Effector memory CD4-positive, alpha-beta T cell (primary cell): ENCODE measurements at regions not wholly inside any gene's neighbourhood (a gene's known extent, or its start where the extent isn't known, plus 50 kb on each side); places are given as distances from the start of the nearest gene placed in this dataset.

ENCODE experiments used
- DNase-seq, 3 donors: peaks; one replicate each; pipeline ENCODE4 v3.0.0-alpha.2; 2020
- H3K27ac ChIP-seq: 2 replicates; pipeline ENCODE4 v1.7.0; 2013; ENCODE audit warnings: mild to moderate bottlenecking, low read length, moderate library complexity; ENCODE audit not compliant: insufficient read depth, poor library complexity, severe bottlenecking
- H3K27me3 ChIP-seq: replicated peaks from 2 replicates; pipeline ENCODE4 v1.7.0; 2013; ENCODE audit warnings: mild to moderate bottlenecking, low read length; ENCODE audit not compliant: insufficient read depth, control insufficient read depth, poor library complexity, severe bottlenecking
- H3K36me3 ChIP-seq: 2 replicates; pipeline ENCODE4 v1.7.0; 2013; ENCODE audit warnings: mild to moderate bottlenecking, low read length, moderate library complexity; ENCODE audit not compliant: control insufficient read depth, insufficient read depth
- H3K4me1 ChIP-seq: 2 replicates; pipeline ENCODE4 v1.7.0; 2013; ENCODE audit warnings: low read length, mild to moderate bottlenecking; ENCODE audit not compliant: control insufficient read depth, insufficient read depth, poor library complexity, severe bottlenecking
- H3K4me3 ChIP-seq: 2 replicates; pipeline ENCODE4 v1.7.0; 2013; ENCODE audit warnings: low read length, low read depth, mild to moderate bottlenecking; ENCODE audit not compliant: insufficient read depth, poor library complexity, severe bottlenecking
- H3K9me3 ChIP-seq: 2 replicates; pipeline ENCODE4 v1.7.0; 2013; ENCODE audit warnings: mild to moderate bottlenecking, low read length, moderate library complexity; ENCODE audit not compliant: control insufficient read depth

DNA sequence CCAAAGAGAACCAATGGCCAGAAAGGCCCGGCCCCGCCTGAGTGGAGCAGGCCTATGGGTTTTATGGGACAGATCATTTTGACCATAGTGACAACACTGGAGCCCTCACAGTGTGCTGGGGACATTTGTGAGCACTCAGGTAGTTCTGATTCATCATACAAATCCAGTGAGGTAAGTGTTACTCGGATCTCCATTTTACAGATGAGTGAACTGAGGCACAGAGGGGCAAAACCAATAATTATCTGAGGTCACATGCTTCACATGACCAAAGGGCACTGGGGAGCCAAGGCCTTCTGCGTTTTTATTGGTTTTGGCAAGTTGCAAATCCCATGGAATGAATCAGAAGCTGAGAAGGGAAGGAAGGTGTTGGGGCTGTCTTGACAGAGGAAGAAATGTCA is 111.5 kb upstream of the MGAT5 start:
- no peak for DNase-seq
- H3K4me1 ChIP-seq, result peaks cover 14% of the 10 kb centered on the region

DNA sequence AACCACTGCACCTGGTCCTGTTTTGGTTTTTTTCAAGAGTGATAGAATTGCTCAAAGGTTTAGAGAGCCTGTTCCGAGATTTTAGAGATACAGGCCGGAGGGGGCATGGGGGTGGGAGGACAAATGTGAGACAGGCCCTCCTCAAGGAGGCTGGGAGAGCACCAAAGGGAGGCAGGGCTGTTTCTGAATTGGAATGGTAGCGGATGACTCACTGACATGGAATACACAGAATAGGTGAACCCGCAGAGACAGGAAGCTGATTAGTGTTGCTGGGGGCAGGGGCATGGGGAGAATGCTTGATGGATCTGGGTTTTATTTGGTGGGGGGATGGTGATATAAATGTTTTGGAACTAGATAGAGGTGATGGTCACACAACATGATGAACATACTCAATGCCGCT is 111.0 kb upstream of the MGAT5 start:
- Histone ChIP-seq H3K9me3 (no peaks in the 10 kb centered on the region), H3K4me1 (peaks cover 11% of the 10 kb centered on the region), H3K4me3 (no peak overlapping the region), H3K27ac (no peak overlapping the region), H3K27me3 (no peaks in the 10 kb centered on the region), H3K36me3 (peaks cover 3% of the 10 kb centered on the region)
- no peak for DNase-seq

More for the DNA sequence above, 111.5 kb upstream of the MGAT5 start:
- no peaks in the 10 kb centered on the region for H3K9me3 ChIP-seq
- no peaks in the 10 kb centered on the region for H3K27me3 ChIP-seq
- no peak overlapping the region for H3K4me3 ChIP-seq
- no peak overlapping the region for H3K27ac ChIP-seq
- no peaks in the 10 kb centered on the region for H3K36me3 ChIP-seq

DNA sequence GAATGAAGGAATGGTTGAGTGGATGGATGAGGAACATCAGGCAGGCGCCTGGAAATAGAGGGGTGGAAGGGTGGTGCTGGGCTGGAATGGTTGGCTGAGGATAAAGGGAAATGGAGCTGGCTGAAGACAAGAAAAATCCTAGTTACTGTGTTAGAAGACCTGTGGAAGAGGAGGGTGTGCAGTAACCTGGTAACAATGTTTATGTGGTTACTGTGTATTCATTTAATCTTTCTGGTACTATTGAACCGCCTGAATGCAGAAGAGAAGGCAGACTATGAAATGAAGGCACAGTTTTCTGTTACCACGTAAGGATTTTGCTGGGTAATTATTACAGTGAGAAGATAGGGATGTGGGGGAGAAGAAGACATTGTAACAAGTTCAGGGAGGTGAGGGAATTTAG is 110.3 kb upstream of the MGAT5 start:
- Histone ChIP-seq H3K4me1 (peaks cover 4% of the 10 kb centered on the region), H3K27ac (no peak overlapping the region), H3K36me3 (peaks cover 3% of the 10 kb centered on the region), H3K9me3 (no peaks in the 10 kb centered on the region), H3K4me3 (no peak overlapping the region), H3K27me3 (no peaks in the 10 kb centered on the region)
- no peak for DNase-seq

DNA sequence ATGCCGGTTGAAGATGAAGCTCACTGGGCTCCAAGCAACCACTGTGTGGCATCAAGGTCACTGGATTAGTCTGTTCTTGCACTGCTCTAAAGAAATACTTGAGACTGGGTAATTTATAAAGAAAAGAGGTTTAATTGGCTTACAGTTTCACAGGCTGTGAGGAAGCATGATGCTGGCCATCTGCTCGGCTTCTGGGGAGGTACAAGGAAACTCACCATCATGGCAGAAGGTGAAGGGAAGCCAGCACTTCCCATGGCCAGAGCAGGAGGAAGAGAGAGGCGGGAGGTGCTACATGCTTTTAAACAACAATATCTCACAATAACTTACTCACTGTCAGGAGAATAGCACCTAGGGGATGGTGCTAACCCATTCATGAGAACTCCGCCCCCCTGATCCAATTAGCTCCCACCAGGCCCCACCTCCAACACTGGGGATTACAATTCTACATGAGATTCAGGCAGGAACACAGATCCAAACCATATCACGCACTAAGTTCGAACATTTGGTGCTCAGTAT is 109.7 kb upstream of the MGAT5 start:
- H3K9me3 ChIP-seq, result no peaks in the 10 kb centered on the region
- peaks cover 4% of the 10 kb centered on the region for H3K4me1 ChIP-seq
- H3K4me3 ChIP-seq, result no peak overlapping the region
- DNase-seq, result no peak
- H3K27ac ChIP-seq, result no peak overlapping the region
- H3K36me3 ChIP-seq, result peaks cover 7% of the 10 kb centered on the region
- H3K27me3 ChIP-seq, result no peaks in the 10 kb centered on the region

GRCh38 chr2:134144651-134145050 is 109.2 kb upstream of the MGAT5 start:
- Histone ChIP-seq H3K4me3 (no peak overlapping the region), H3K4me1 (peaks cover 4% of the 10 kb centered on the region), H3K9me3 (no peaks in the 10 kb centered on the region), H3K27ac (no peak overlapping the region), H3K27me3 (no peaks in the 10 kb centered on the region), H3K36me3 (peaks cover 8% of the 10 kb centered on the region)
- no peak for DNase-seq

DNA sequence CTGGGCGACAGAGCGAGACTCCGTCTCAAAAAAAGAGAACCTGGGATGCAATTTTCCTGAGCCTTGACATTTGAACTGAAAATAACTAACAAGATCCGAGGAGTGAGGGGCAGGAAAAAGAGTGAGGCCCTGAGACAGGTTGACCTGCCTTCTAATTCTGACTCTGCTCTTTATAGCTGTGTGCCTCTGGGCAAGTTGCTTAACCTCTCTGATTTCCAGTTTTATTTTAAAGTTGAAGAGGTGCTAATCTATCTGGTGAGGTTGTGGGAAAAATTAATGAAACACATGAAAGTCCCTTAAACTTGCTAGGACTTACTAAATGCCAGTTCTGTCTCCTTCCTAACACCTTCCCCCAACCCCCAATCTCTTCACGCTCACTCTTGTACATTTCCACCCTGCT is 108.4 kb upstream of the MGAT5 start:
- Histone ChIP-seq H3K27ac (no peak overlapping the region), H3K36me3 (peaks cover 8% of the 10 kb centered on the region), H3K9me3 (no peaks in the 10 kb centered on the region), H3K27me3 (no peaks in the 10 kb centered on the region), H3K4me3 (no peak overlapping the region), H3K4me1 (no peaks in the 10 kb centered on the region)
- no peak for DNase-seq

GRCh38 chr2:134146161-134146560 is 107.7 kb upstream of the MGAT5 start:
- Histone ChIP-seq H3K9me3 (no peaks in the 10 kb centered on the region), H3K27ac (no peak overlapping the region), H3K4me1 (no peaks in the 10 kb centered on the region), H3K4me3 (no peak overlapping the region), H3K36me3 (peaks cover 8% of the 10 kb centered on the region), H3K27me3 (no peaks in the 10 kb centered on the region)
- DNase-seq, result no peak

DNA sequence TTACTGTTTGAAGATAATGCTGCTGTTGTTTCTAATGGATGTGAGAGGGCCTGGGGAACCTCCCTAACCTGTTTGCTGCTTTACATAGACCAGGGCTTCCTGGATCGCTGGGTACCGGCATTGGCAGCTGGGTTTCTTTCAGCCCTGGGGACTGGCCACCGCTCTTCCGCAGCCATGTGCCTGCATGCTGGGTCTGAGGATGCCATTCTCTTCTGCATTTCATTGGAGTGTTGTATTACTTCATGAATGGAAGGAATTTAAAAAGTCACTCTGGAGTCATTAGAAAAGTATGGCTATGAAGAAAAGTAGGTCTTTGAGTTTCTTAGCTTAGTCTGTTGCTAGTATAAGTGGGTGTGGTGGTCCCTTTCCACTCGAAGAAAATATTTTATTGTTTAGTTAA is 107.3 kb upstream of the MGAT5 start:
- DNase-seq, result no peak
- no peak overlapping the region for H3K27ac ChIP-seq
- no peaks in the 10 kb centered on the region for H3K27me3 ChIP-seq
- H3K9me3 ChIP-seq, result no peaks in the 10 kb centered on the region
- H3K36me3 ChIP-seq, result peaks cover 8% of the 10 kb centered on the region
- no peak overlapping the region for H3K4me3 ChIP-seq
- no peaks in the 10 kb centered on the region for H3K4me1 ChIP-seq

DNA sequence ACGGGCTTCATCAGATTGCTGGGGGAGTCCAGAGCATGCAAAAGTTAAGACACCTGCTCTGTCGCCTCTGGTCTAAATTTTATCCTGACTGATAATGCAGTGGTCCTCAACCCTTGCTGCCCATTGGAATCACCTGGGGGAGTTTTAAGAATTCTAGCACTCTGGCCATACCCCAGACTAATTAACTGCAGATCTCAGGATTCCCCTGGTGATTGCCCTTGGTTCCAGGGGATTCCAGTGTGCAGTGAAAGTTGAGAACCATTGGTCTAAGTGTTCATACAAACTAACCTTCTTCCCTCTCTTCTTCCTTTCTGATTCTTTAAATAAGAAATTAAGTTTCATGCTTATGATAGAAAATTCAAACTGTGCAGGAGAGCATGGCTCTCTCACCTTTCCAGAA is 105.7 kb upstream of the MGAT5 start:
- Histone ChIP-seq H3K9me3 (no peaks in the 10 kb centered on the region), H3K27me3 (no peaks in the 10 kb centered on the region), H3K4me3 (no peak overlapping the region), H3K27ac (no peak overlapping the region), H3K4me1 (no peaks in the 10 kb centered on the region), H3K36me3 (peaks cover 8% of the 10 kb centered on the region)
- no peak for DNase-seq

- no peak for DNase-seq
- H3K36me3 ChIP-seq, result peaks cover 8% of the 10 kb centered on the region
- H3K4me1 ChIP-seq, result no peaks in the 10 kb centered on the region
- H3K4me3 ChIP-seq, result no peak overlapping the region
- no peaks in the 10 kb centered on the region for H3K27me3 ChIP-seq
- H3K27ac ChIP-seq, result no peak overlapping the region
- no peaks in the 10 kb centered on the region for H3K9me3 ChIP-seq
Measured at GRCh38 chr2:134148843-134149472, 104.9 kb upstream of the MGAT5 start.
